H9 (cell line): ENCODE measurements at regions not wholly inside any gene's neighbourhood (a gene's known extent, or its start where the extent isn't known, plus 50 kb on each side); places are given as distances from the start of the nearest gene placed in this dataset.

Experiments
- DNase-seq: peaks from one replicate; pipeline ENCODE4 v3.0.0-alpha.2; 2017
- H2AFZ ChIP-seq: one replicate; pipeline ENCODE4 v1.6.1; 2013; ENCODE audit warnings: mild to moderate bottlenecking, low read length, control low read depth, moderate library complexity
- H2AK5ac ChIP-seq: 2 replicates; pipeline ENCODE4 v1.6.1; 2013; ENCODE audit warnings: low read length, control low read depth, mixed read lengths; ENCODE audit not compliant: insufficient read length
- H2BK120ac ChIP-seq: one replicate; pipeline ENCODE4 v1.6.1; 2013; ENCODE audit warnings: low read depth, mild to moderate bottlenecking, low read length, control low read depth, inconsistent platforms; ENCODE audit not compliant: poor library complexity, severe bottlenecking
- H2BK12ac ChIP-seq: 2 replicates; pipeline ENCODE4 v1.6.1; 2013; ENCODE audit warnings: low read length, control low read depth, mixed read lengths, low read depth; ENCODE audit not compliant: insufficient read length
- H2BK15ac ChIP-seq: 2 replicates; pipeline ENCODE4 v1.6.1; 2013; ENCODE audit warnings: low read depth, low read length, control low read depth
- H2BK20ac ChIP-seq: one replicate; pipeline ENCODE4 v1.6.1; 2013; ENCODE audit warnings: low read depth, mild to moderate bottlenecking, low read length, control low read depth, inconsistent platforms; ENCODE audit not compliant: poor library complexity, severe bottlenecking
- H2BK5ac ChIP-seq: 2 replicates; pipeline ENCODE4 v1.6.1; 2013; ENCODE audit warnings: low read length, control low read depth, mixed read lengths; ENCODE audit not compliant: insufficient read length
- H3K14ac ChIP-seq: 2 replicates; pipeline ENCODE4 v1.6.1; 2013; ENCODE audit warnings: low read length, control low read depth; ENCODE audit not compliant: insufficient read depth
- H3K18ac ChIP-seq: 2 replicates; pipeline ENCODE4 v1.6.1; 2013; ENCODE audit warnings: low read depth, mild to moderate bottlenecking, mixed read lengths, low read length, control low read depth; ENCODE audit not compliant: insufficient read length
- H3K23ac ChIP-seq: 2 replicates; pipeline ENCODE4 v1.6.1; 2013; ENCODE audit warnings: low read length, control low read depth, mixed read lengths, low read depth; ENCODE audit not compliant: insufficient read length
- H3K23me2 ChIP-seq: 2 replicates; pipeline ENCODE4 v1.6.1; 2013; ENCODE audit warnings: low read depth, mild to moderate bottlenecking, mixed read lengths, low read length, control low read depth; ENCODE audit not compliant: insufficient read length, poor library complexity, severe bottlenecking
- H3K27ac ChIP-seq: 2 replicates; pipeline ENCODE4 v1.5.1; 2013; ENCODE audit warnings: low read length, control low read depth, mixed read lengths, low read depth; ENCODE audit not compliant: insufficient read length
- H3K27me3 ChIP-seq: 2 replicates; pipeline ENCODE4 v1.6.1; 2013; ENCODE audit warnings: low read length, control low read depth, inconsistent platforms; ENCODE audit not compliant: insufficient read depth
- H3K4ac ChIP-seq: 2 replicates; pipeline ENCODE4 v1.6.1; 2013; ENCODE audit warnings: low read depth, mild to moderate bottlenecking, control low read depth, inconsistent platforms, low read length, moderate library complexity
- H3K4me1 ChIP-seq: 2 replicates; pipeline ENCODE4 v1.6.1; 2013; ENCODE audit warnings: low read length, control low read depth, inconsistent platforms; ENCODE audit not compliant: insufficient read depth
- H3K4me2 ChIP-seq: 2 replicates; pipeline ENCODE4 v1.6.1; 2013; ENCODE audit warnings: low read length, control low read depth, mixed read lengths; ENCODE audit not compliant: insufficient read length, insufficient read depth
- H3K56ac ChIP-seq: 2 replicates; pipeline ENCODE4 v1.6.1; 2013; ENCODE audit warnings: low read depth, mild to moderate bottlenecking, mixed read lengths, low read length, control low read depth; ENCODE audit not compliant: insufficient read length
- H3K79me1 ChIP-seq: 2 replicates; pipeline ENCODE4 v1.6.1; 2013; ENCODE audit warnings: low read depth, mild to moderate bottlenecking, moderate library complexity, low read length, control low read depth, inconsistent platforms; ENCODE audit not compliant: insufficient read depth, poor library complexity, severe bottlenecking
- H3K79me2 ChIP-seq: 2 replicates; pipeline ENCODE4 v1.6.1; 2013; ENCODE audit warnings: low read length, control low read depth, inconsistent platforms; ENCODE audit not compliant: insufficient read depth
- H3K9ac ChIP-seq: 2 replicates; pipeline ENCODE4 v1.6.1; 2013; ENCODE audit warnings: low read length, control low read depth, mixed read lengths; ENCODE audit not compliant: insufficient read length; ENCODE audit errors: extremely low read depth
- H3K9me3 ChIP-seq: one replicate; pipeline ENCODE4 v1.6.1; 2013; ENCODE audit warnings: low read depth, low read length, inconsistent platforms; ENCODE audit not compliant: control insufficient read depth
- H3T11ph ChIP-seq: one replicate; pipeline ENCODE4 v1.6.1; 2013; ENCODE audit warnings: mild to moderate bottlenecking, low read length, control low read depth, inconsistent platforms
- H4K20me1 ChIP-seq: one replicate; pipeline ENCODE4 v1.6.1; 2013; ENCODE audit not compliant: control insufficient read depth, insufficient read length, insufficient read depth
- H4K5ac ChIP-seq: 2 replicates; pipeline ENCODE4 v1.6.1; 2013; ENCODE audit warnings: low read depth, mild to moderate bottlenecking, mixed read lengths, low read length, control low read depth; ENCODE audit not compliant: insufficient read length
- H4K8ac ChIP-seq: replicated peaks from 2 replicates; pipeline ENCODE4 v1.6.1; 2013; ENCODE audit warnings: low read length, control low read depth, mixed read lengths, low read depth; ENCODE audit not compliant: insufficient read length
- H4K91ac ChIP-seq: 2 replicates; pipeline ENCODE4 v1.6.1; 2013; ENCODE audit warnings: low read depth, mild to moderate bottlenecking, moderate library complexity, mixed read lengths, low read length, control low read depth; ENCODE audit not compliant: insufficient read length
- H3K27ac Mint-ChIP-seq, 3 experiments: 2 replicates in 2 of 3; 3 replicates in 1 of 3; pipeline ENCODE4 v1.8.0; 2020 to 2021; ENCODE audit warnings: mixed read lengths in 3 of 3, mild to moderate bottlenecking in 1 of 3, moderate library complexity in 1 of 3
- H3K27me3 Mint-ChIP-seq: 2 replicates; pipeline ENCODE4 v1.8.0; 2021; ENCODE audit warnings: low read depth, mild to moderate bottlenecking, moderate library complexity, mixed read lengths
- H3K36me3 Mint-ChIP-seq, 3 experiments: 2 replicates in 2 of 3; 3 replicates in 1 of 3; pipeline ENCODE4 v1.8.0; 2020 to 2021; ENCODE audit warnings: low read depth in 3 of 3, mixed read lengths in 3 of 3; ENCODE audit not compliant: insufficient read depth in 1 of 3
- H3K4me1 Mint-ChIP-seq, 2 experiments: 2 replicates each; pipeline ENCODE4 v1.8.0; 2020; ENCODE audit warnings: mixed read lengths in 2 of 2
- H3K4me3 Mint-ChIP-seq, 2 experiments: 2 replicates in 1 of 2; 3 replicates in 1 of 2; pipeline ENCODE4 v1.8.0; 2020 to 2021; ENCODE audit warnings: mild to moderate bottlenecking in 2 of 2, mixed read lengths in 2 of 2, moderate library complexity in 1 of 2
- H3K9me3 Mint-ChIP-seq, 2 experiments: 2 replicates in 1 of 2; 3 replicates in 1 of 2; pipeline ENCODE4 v1.8.0; 2020; ENCODE audit warnings: mild to moderate bottlenecking in 2 of 2, mixed read lengths in 2 of 2, moderate library complexity in 1 of 2
- CTCF ChIP-seq: fragments of 200-600 bp; sonication (generic); conservative IDR thresholded peaks from 3 replicates; pipeline ENCODE4 v1.8.0; 2021; ENCODE audit warnings: antibody characterized with exemption, mild to moderate bottlenecking
- WGBS: extraction: QIAGEN DNeasy Blood & Tissue Kit; methylation state at CpG from one replicate; pipeline ENCODE4 v1.1.7; 2013; ENCODE audit warnings: missing lambda C conversion rate, low lambda C conversion rate, mixed read lengths; ENCODE audit not compliant: insufficient read length; ENCODE audit errors: extremely low coverage; 5-methylcytosine and 5-hydroxymethylcytosine counted together

DNA sequence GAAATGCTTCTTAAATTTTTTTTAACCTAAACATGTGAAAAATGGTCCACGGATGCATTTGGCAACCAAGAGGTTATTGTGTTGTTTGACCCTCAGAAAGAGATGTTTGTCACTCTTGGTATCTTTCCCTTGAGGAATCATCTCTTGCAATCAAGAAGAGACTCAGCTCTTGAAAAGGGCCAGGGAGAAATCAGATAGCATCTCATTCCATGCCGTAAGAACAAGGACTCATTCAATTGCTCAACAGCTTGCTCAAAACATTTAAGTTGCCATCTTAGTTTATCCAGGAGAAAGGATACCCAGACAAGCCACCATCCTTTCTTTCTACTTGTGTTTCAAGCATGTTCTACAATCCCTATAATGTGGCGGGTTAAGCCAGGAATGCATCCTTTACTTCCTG is 209.5 kb upstream of the LNX1 start:
- H2AFZ ChIP-seq = no peak overlapping the region
- H3K27ac Mint-ChIP-seq = no peak overlapping the region
- no peak overlapping the region for H4K8ac ChIP-seq
- no peaks in the 10 kb centered on the region for H3K9me3 ChIP-seq
- no CpG with 5 or more reads among the region's 3 CpGs for WGBS
- H2BK5ac ChIP-seq = no peak overlapping the region
- TF ChIP-seq CTCF = no peak
- no peak for DNase-seq
- no peak overlapping the region for H3K4me3 Mint-ChIP-seq
- no peak overlapping the region for H3K27ac ChIP-seq
- H3K9me3 Mint-ChIP-seq = no peaks in the 10 kb centered on the region
- no peak overlapping the region for H4K5ac ChIP-seq
- H3K18ac ChIP-seq = no peak overlapping the region
- no peaks in the 10 kb centered on the region for H3K27me3 Mint-ChIP-seq
- H3K4me1 Mint-ChIP-seq = 0 out of 4 replicates have a peak, but pooled peaks cover 0 to 2% of the 10 kb centered on the region in 2 experiments
- H2BK20ac ChIP-seq = no peak overlapping the region
- no peak overlapping the region for H2BK120ac ChIP-seq
- H3K79me1 ChIP-seq = no peaks in the 10 kb centered on the region
- H3K9ac ChIP-seq = no peak overlapping the region
- no peak overlapping the region for H2BK12ac ChIP-seq
- H3K27me3 ChIP-seq = no peaks in the 10 kb centered on the region
- H3K4me1 ChIP-seq = no peaks in the 10 kb centered on the region
- H2AK5ac ChIP-seq = no peak overlapping the region
- H3K36me3 Mint-ChIP-seq = no peaks in the 10 kb centered on the region
- H3K23ac ChIP-seq = no peak overlapping the region
- H3K23me2 ChIP-seq = no peaks in the 10 kb centered on the region
- H4K91ac ChIP-seq = no peak overlapping the region
- no peak overlapping the region for H3T11ph ChIP-seq
- no peak overlapping the region for H2BK15ac ChIP-seq
- no peaks in the 10 kb centered on the region for H3K79me2 ChIP-seq
- H3K14ac ChIP-seq = no peak overlapping the region
- H3K4ac ChIP-seq = no peak overlapping the region
- H4K20me1 ChIP-seq = no peaks in the 10 kb centered on the region
- H3K4me2 ChIP-seq = no peak overlapping the region
- no peak overlapping the region for H3K56ac ChIP-seq
